Peyer's patch (tissue), 4 donors: ENCODE measurements at regions not wholly inside any gene's neighbourhood (a gene's known extent, or its start where the extent isn't known, plus 50 kb on each side); places are given as distances from the start of the nearest gene placed in this dataset.
A peak's percentile ranks its signal among the peaks of the same experiment; 100 is the strongest.

Experiments
- DNase-seq, 3 donors: peaks; one replicate each; pipeline ENCODE4 v3.0.0-alpha.2; 2017 to 2019
- H3K27ac ChIP-seq, 4 donors: fragments of 200-600 bp; sonication (generic); one replicate each; pipeline ENCODE4 v1.5.1; 2016 to 2019
- H3K27me3 ChIP-seq, 2 donors: fragments of 200-600 bp; sonication (generic); one replicate each; pipeline ENCODE4 v1.5.1; 2019
- H3K36me3 ChIP-seq, 3 donors: fragments of 200-600 bp; sonication (generic); one replicate each; pipeline ENCODE4 v1.5.1; 2016 to 2019
- H3K4me1 ChIP-seq, 4 donors: fragments of 200-600 bp; sonication (generic); one replicate each; pipeline ENCODE4 v1.5.1; 2016 to 2019
- H3K4me3 ChIP-seq, 4 donors: fragments of 200-600 bp; sonication (generic); 1 replicate in 3 of 4; 2 replicates in 1 of 4; pipeline ENCODE4 v1.5.1; 2016 to 2019; ENCODE audit warnings: mild to moderate bottlenecking in 1 of 4
- H3K9me3 ChIP-seq, 4 donors: fragments of 200-600 bp; sonication (generic); one replicate each; pipeline ENCODE4 v1.5.1; 2016 to 2019; ENCODE audit warnings: mild to moderate bottlenecking in 1 of 4
- POLR2A ChIP-seq, 2 donors: fragments of 450-650 bp; IDR thresholded peaks; one replicate each; pipeline ENCODE4 v1.5.1; 2017; ENCODE audit warnings: antibody characterized with exemption in 2 of 2, mild to moderate bottlenecking in 2 of 2, moderate library complexity in 2 of 2
- TF ChIP-seq, protein P1 (sequence below), 6 experiments: fragments of 450-650 bp in 4 of 6; fragments of 200-600 bp in 2 of 6; sonication (generic) in 1 of 6; IDR thresholded peaks; one replicate each; pipeline ENCODE4 v1.5.1; 2017 to 2019; ENCODE audit warnings: antibody characterized with exemption in 6 of 6, mild to moderate bottlenecking in 3 of 6, moderate library complexity in 1 of 6

DNA sequence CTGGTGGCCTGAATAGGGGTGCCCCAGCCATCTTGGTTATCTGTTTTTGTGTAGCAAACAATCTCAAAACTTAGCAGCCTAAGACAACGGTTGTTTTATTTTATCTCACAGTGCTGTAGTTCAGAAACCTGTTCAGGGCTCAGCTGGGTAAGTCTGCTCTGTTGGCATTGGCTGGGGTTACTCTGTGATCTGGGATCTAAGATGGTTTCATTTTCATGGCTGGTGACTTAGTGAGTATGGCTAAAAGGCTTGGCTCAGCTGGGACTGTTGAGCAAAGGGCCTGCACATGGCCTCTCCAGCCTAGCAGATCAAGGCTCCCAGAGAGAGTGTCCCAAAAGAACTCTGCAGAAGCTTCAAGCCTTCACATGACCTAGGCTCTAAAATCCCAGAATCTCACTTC lies 60.8 kb upstream of the POU2AF1 start:
- H3K4me3 ChIP-seq: no peak overlapping the region
- no peaks in the 10 kb centered on the region for H3K9me3 ChIP-seq
- DNase-seq: no peak
- no peak overlapping the region for H3K27ac ChIP-seq
- H3K4me1 ChIP-seq: peaks cover 0 to 7% (median 1%) of the 10 kb centered on the region in 4 donors
- no peak for TF ChIP-seq POLR2A (IDR thresholded peaks at IDR 0.05)
- TF ChIP-seq, protein P1, sequence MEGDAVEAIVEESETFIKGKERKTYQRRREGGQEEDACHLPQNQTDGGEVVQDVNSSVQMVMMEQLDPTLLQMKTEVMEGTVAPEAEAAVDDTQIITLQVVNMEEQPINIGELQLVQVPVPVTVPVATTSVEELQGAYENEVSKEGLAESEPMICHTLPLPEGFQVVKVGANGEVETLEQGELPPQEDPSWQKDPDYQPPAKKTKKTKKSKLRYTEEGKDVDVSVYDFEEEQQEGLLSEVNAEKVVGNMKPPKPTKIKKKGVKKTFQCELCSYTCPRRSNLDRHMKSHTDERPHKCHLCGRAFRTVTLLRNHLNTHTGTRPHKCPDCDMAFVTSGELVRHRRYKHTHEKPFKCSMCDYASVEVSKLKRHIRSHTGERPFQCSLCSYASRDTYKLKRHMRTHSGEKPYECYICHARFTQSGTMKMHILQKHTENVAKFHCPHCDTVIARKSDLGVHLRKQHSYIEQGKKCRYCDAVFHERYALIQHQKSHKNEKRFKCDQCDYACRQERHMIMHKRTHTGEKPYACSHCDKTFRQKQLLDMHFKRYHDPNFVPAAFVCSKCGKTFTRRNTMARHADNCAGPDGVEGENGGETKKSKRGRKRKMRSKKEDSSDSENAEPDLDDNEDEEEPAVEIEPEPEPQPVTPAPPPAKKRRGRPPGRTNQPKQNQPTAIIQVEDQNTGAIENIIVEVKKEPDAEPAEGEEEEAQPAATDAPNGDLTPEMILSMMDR (IDR thresholded peaks at IDR 0.05): no peak
- no peaks in the 10 kb centered on the region for H3K36me3 ChIP-seq
- H3K27me3 ChIP-seq: no peaks in the 10 kb centered on the region

GRCh38 chr11:111438846-111439520 lies 59.9 kb upstream of the POU2AF1 start:
- peak in 2 of 3 donors; percentile 16 to 43 for DNase-seq
- Histone ChIP-seq H3K27ac (no peak overlapping the region), H3K4me1 (peaks cover 0 to 7% (median 1%) of the 10 kb centered on the region in 4 donors), H3K36me3 (no peaks in the 10 kb centered on the region), H3K4me3 (no peak overlapping the region), H3K9me3 (no peaks in the 10 kb centered on the region), H3K27me3 (no peaks in the 10 kb centered on the region)
- TF ChIP-seq POLR2A (IDR thresholded peaks at IDR 0.05): no peak
- TF ChIP-seq, protein P1 (IDR thresholded peaks at IDR 0.05): no peak

- H3K4me1 ChIP-seq: peaks cover 0 to 7% (median 1%) of the 10 kb centered on the region in 4 donors
- peak in 1 of 3 donors; percentile 31 for DNase-seq
- no peak overlapping the region for H3K27ac ChIP-seq
- H3K27me3 ChIP-seq: no peaks in the 10 kb centered on the region
- H3K9me3 ChIP-seq: no peaks in the 10 kb centered on the region
- TF ChIP-seq, protein P1 (IDR thresholded peaks at IDR 0.05): no peak
- TF ChIP-seq POLR2A (IDR thresholded peaks at IDR 0.05): no peak
- no peak overlapping the region for H3K4me3 ChIP-seq
- H3K36me3 ChIP-seq: no peaks in the 10 kb centered on the region
These were observed 59.1 kb upstream of the POU2AF1 start for GRCh38 chr11:111438168-111438567.

GRCh38 chr11:111435046-111435698 lies 56.1 kb upstream of the POU2AF1 start:
- H3K36me3 ChIP-seq: no peaks in the 10 kb centered on the region
- no peak overlapping the region for H3K4me3 ChIP-seq
- no peaks in the 10 kb centered on the region for H3K27me3 ChIP-seq
- TF ChIP-seq, protein P1 (IDR thresholded peaks at IDR 0.05): no peak
- no peak for TF ChIP-seq POLR2A (IDR thresholded peaks at IDR 0.05)
- no peaks in the 10 kb centered on the region for H3K9me3 ChIP-seq
- DNase-seq: no peak
- H3K4me1 ChIP-seq: peaks cover 0 to 7% (median 1%) of the 10 kb centered on the region in 4 donors
- H3K27ac ChIP-seq: no peak overlapping the region

DNA sequence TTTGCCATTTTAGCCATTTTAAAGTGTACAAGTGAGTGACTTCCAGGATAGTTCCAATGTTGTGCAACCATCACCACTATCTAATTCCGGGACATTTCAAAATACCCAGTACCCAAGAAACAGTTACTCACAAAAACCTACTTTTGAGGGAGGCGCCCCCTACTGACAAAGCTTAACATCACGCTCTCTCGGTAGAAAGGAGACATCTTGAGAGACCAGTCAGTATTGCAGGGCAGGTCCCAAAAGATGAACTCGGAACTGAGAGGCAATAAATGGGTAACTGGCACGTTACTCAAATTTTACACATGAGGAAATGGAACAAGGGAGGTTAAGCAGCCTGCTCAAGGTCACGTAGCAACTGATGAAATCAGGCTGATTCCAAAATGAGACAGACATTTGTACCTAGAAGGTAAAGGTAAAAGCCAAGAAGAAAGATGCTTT lies 50.0 kb upstream of the POU2AF1 start:
- DNase-seq: peak in 2 of 3 donors; percentile 65 to 88

More for the DNA sequence above, 50.0 kb upstream of the POU2AF1 start:
- H3K4me3 ChIP-seq: no peak overlapping the region
- peaks cover 0 to 9% (median 0%) of the 10 kb centered on the region in 4 donors for H3K4me1 ChIP-seq
- no peaks in the 10 kb centered on the region for H3K36me3 ChIP-seq
- no peak for TF ChIP-seq POLR2A (IDR thresholded peaks at IDR 0.05)
- TF ChIP-seq, protein P1 (IDR thresholded peaks at IDR 0.05): peak; percentile 34 to 88 (median 76)
- no peaks in the 10 kb centered on the region for H3K9me3 ChIP-seq
- no peak overlapping the region for H3K27ac ChIP-seq
- H3K27me3 ChIP-seq: no peaks in the 10 kb centered on the region
